Dedifferentiated amniotic fluid mesenchymal stem cell (primary cell): ENCODE measurements at regions not wholly inside any gene's neighbourhood (a gene's known extent, or its start where the extent isn't known, plus 50 kb on each side); places are given as distances from the start of the nearest gene placed in this dataset.
A peak's percentile ranks its signal among the peaks of the same experiment; 100 is the strongest.

Source experiments
- DNase-seq: peaks from one replicate; pipeline ENCODE4 v3.0.0-alpha.2; 2016; ENCODE audit errors: extremely low spot score

DNA sequence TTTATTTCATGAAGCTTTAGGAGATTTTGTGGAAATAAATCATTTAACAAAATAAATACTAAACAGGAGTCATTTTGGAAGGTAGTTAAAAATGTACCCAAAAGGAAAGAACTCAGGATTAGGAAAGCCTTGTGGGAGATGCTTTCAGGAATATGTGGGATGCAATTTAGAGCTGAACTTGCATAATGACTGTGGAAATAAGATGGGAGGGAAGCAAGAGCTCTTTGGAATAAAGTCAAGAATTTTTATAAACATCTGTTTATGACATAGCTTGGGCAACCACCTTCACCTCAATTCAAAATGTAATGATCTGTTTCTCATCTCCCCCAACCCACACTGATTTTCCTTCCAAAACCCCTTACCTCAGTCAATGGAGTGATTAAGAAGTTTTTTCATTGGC, 623.8 kb downstream of the FAT4 start:
- DNase-seq: no peak

GRCh38 chr4:125940426-125940825, 625.7 kb downstream of the FAT4 start:
- no peak for DNase-seq

- DNase-seq: no peak
Measured at GRCh38 chr4:125944966-125945365, 630.2 kb downstream of the FAT4 start.

- DNase-seq: no peak
Measured at GRCh38 chr4:125948021-125948420, 633.3 kb downstream of the FAT4 start.

GRCh38 chr4:125951261-125951887, 636.6 kb downstream of the FAT4 start:
- DNase-seq: peak; percentile 88

- no peak for DNase-seq
Measured at GRCh38 chr4:125952631-125953030, 637.9 kb downstream of the FAT4 start.

DNA sequence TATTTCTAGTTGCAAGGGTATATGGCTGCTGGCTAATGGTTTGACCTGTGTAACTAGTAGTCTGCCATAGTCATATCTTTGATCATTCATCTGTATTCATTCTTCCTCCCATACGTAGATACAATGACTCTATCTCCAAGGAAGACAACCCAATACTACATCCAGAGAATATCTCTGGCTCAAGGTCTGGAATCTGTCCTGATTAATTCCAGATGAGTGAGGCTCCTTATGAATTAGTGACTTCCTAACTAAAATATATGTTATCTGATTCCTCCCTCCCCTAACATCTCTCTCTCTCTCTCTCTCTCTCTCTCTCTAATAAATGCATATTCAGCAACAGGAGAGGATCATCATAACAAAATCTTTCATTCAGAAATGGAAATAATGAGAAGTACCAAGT, 641.5 kb downstream of the FAT4 start:
- no peak for DNase-seq

GRCh38 chr4:125958519-125958918, 643.8 kb downstream of the FAT4 start:
- DNase-seq: no peak

GRCh38 chr4:125961626-125962025, 646.9 kb downstream of the FAT4 start:
- DNase-seq: no peak

GRCh38 chr4:125975861-125976397, 661.2 kb downstream of the FAT4 start:
- no peak for DNase-seq

- DNase-seq: no peak
Measured at GRCh38 chr4:125979950-125980349, 665.2 kb downstream of the FAT4 start.

- no peak for DNase-seq
Measured at GRCh38 chr4:125983168-125983567, 668.4 kb downstream of the FAT4 start.

- no peak for DNase-seq
Measured at GRCh38 chr4:125985856-125986255, 671.1 kb downstream of the FAT4 start.

DNA sequence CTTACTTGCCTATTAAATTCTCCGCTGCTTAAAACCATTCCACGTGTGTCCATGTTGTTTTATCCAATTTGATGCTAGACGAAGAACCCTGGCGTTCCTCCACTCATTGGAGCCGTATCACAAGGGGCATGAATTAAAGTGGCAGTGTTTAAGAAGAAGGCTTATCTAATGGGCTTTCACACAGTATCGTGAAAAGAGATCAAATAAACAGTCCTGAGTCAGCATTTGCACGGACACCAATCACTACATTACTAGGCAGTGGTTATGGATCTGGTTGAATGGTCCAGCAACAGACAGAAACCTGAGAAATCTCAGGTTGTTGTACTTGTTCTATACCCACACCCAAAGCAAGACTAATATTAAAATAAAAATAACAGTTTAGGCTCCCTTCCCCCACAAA, 671.6 kb downstream of the FAT4 start:
- no peak for DNase-seq

GRCh38 chr4:125988464-125988863, 673.7 kb downstream of the FAT4 start:
- no peak for DNase-seq

- DNase-seq: no peak
Measured at GRCh38 chr4:125991398-125991797, 676.6 kb downstream of the FAT4 start.

DNA sequence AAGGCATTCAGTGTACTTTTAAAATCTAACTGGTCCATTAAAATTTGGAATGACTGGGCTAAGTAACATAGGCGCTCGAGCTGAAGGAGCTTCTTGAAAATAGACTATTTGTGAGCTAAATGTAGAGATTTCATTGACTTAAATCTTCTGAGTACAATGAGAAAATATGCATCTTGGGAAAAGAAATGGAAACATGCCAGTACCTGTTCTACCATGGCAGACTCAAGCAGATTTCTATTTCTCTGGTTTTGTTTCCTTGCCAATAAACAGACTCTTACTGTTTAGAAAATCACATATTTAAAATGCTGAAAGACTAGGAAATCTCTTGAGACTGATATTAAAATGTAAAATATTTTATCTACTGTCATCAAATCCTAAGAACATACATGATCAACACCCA, 678.1 kb downstream of the FAT4 start:
- no peak for DNase-seq

DNA sequence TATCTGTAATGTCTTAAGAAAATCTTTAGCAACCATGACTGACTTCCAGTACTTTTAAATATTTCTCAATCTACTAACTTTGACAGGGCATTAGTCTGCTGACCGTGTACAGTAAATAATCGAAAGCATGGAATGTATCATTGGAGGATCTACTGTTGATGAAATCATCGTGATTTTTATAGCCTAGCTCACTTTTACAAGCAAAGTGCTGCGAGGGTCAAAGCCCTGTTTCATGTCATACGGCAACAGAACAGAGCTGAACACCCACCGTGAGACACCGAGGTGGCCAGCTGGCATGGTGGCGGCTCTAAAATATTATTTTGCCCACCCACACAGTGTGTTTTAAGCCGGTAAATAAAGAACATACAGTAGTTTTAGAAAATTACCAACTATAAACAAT, 679.3 kb downstream of the FAT4 start:
- no peak for DNase-seq

DNA sequence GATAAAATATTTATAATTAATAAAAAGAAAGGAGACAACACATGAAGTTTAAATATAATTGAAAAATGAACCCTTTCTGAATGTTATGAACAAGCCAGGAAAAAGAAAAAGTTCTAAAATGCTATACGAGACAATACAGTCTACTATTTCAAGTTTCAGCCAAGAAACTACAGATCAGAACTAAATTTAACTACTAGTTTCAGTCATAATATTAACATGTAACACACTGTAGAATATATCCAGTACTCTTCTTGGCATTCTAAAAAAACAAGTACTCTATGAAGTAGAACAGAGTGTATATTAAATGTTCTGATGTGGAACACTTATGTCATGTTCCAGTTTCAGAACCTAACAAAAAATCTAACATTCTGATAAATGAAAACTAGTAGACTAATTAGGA, 679.7 kb downstream of the FAT4 start:
- no peak for DNase-seq

GRCh38 chr4:126004941-126005340, 690.2 kb downstream of the FAT4 start:
- no peak for DNase-seq

DNA sequence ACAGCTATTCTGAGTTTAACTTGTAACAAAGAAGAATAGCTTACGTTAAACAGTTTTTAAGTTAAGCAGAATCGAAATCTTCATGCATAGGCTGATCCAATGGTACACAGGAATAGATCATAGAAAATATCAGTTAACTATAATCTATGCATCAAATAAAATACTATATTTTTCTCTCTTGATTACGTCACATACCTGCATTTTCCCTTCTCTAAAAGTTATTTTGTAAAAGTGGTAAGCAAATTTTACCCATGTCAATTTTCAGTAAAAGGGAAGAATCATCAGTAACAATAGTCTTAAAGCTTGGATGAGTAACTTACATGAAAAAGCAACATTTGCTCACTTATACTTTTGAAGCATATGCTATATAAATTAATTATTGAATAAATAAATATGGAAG, 692.4 kb downstream of the FAT4 start:
- DNase-seq: no peak

DNA sequence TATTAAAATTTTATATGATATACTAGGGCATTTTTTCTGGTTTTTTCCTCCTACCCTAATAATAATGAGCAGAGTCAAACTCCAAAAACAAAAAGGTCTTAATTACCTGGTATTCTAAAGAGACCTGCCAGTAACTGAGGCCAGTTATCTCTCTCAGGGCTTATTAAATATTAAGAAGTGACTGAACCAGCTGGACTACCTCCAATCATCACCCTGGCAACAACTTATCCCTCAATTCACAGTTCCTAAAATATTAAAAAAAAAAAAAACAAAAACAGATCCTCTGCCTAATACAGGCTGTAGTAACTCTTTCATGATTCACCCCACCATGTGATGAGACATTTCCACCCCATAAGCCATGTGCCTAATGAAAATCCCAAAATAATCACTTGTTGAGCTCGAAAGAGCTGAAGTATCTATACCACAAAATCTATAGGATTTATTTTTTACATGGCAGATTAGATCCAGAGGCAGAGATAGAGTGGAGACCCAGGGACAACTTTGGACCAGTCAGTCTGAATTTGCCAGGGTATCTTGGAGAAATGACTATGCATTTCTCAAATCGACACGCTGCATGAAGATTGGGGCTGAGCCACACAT, 698.0 kb downstream of the FAT4 start:
- DNase-seq: no peak

- DNase-seq: no peak
Measured at GRCh38 chr4:126018274-126018673, 703.5 kb downstream of the FAT4 start.

- DNase-seq: peak; percentile 26
Measured at GRCh38 chr4:126023896-126024295, 709.1 kb downstream of the FAT4 start.
